DOHH2 (cell line): ENCODE measurements at regions not wholly inside any gene's neighbourhood (a gene's known extent, or its start where the extent isn't known, plus 50 kb on each side); places are given as distances from the start of the nearest gene placed in this dataset.

Source experiments
- CTCF ChIP-seq: fragments of 200-600 bp; sonication (generic); IDR thresholded peaks from one replicate; pipeline ENCODE4 v1.5.1; 2014; ENCODE audit warnings: antibody characterized with exemption, mild to moderate bottlenecking, low read depth, low read length; ENCODE audit not compliant: poor library complexity, severe bottlenecking
- EZH2phosphoT487 ChIP-seq: fragments of 200-600 bp; sonication (generic); IDR thresholded peaks from 2 replicates; pipeline ENCODE4 v1.6.1; 2017; ENCODE audit warnings: borderline replicate concordance, mild to moderate bottlenecking, antibody characterized with exemption, low read length, moderate library complexity, mixed read lengths

- TF ChIP-seq CTCF = no peak
- no peak for TF ChIP-seq EZH2phosphoT487
Measured at GRCh38 chr1:234689236-234689635, 79.3 kb upstream of the IRF2BP2 start.
